H1 (cell line): ENCODE measurements at regions not wholly inside any gene's neighbourhood (a gene's known extent, or its start where the extent isn't known, plus 50 kb on each side); places are given as distances from the start of the nearest gene placed in this dataset.

Source experiments
- CTCF ChIA-PET: fragments of 300-600 bp; sonication (Branson Sonifier 250); formaldehyde crosslinking; loops from one replicate; lab custom pipeline; 2021; ENCODE audit not compliant: partially characterized antibody; lab: Charles Lee
- POLR2A ChIA-PET: fragments of 300-600 bp; sonication (Branson Sonifier 250); formaldehyde crosslinking; loops from one replicate; lab custom pipeline; 2021; ENCODE audit warnings: inconsistent platforms; ENCODE audit not compliant: partially characterized antibody; lab: Charles Lee
- DNase-seq, 2 experiments: peaks; one replicate each; pipeline versions ENCODE4 v3.0.0 to v3.0.0-alpha.2; 2010 to 2022; ENCODE audit warnings: low spot score in 2 of 2, low read depth in 1 of 2, mixed read lengths in 1 of 2
- FAIRE-seq: peaks from 2 replicates; lab custom pipeline; 2011; peaks lifted over from hg19 to GRCh38; lab: Jason Lieb, UNC
- H2AFZ ChIP-seq: 2 replicates; pipeline ENCODE4 v1.8.1; 2012; ENCODE audit warnings: low read length, inconsistent platforms
- H2AK5ac ChIP-seq: 2 replicates; pipeline ENCODE4 v1.6.1; 2013; ENCODE audit warnings: low read depth, low read length
- H2BK120ac ChIP-seq: replicated peaks from 2 replicates; pipeline ENCODE3; 2013; ENCODE audit warnings: low read depth, low read length, inconsistent platforms
- H2BK12ac ChIP-seq: 2 replicates; pipeline ENCODE4 v1.6.1; 2013; ENCODE audit warnings: low read depth, low read length
- H2BK15ac ChIP-seq: 2 replicates; pipeline ENCODE4 v1.6.1; 2013; ENCODE audit warnings: low read length
- H2BK20ac ChIP-seq: 2 replicates; pipeline ENCODE4 v1.6.1; 2013; ENCODE audit warnings: low read length
- H2BK5ac ChIP-seq: 2 replicates; pipeline ENCODE4 v1.6.1; 2013; ENCODE audit warnings: low read depth, low read length
- H3K14ac ChIP-seq: 2 replicates; pipeline ENCODE4 v1.6.1; 2013; ENCODE audit warnings: inconsistent platforms; ENCODE audit not compliant: insufficient read length
- H3K18ac ChIP-seq: 2 replicates; pipeline ENCODE4 v1.6.1; 2013; ENCODE audit warnings: low read length; ENCODE audit errors: extremely low read depth
- H3K23ac ChIP-seq: 2 replicates; pipeline ENCODE4 v1.6.1; 2013; ENCODE audit warnings: inconsistent platforms; ENCODE audit not compliant: insufficient read length
- H3K23me2 ChIP-seq: 2 replicates; pipeline ENCODE4 v1.6.1; 2013; ENCODE audit warnings: low read depth, low read length
- H3K27ac ChIP-seq: 2 replicates; pipeline ENCODE4 v1.6.1; 2011; ENCODE audit warnings: low read depth, low read length, inconsistent platforms
- H3K27me3 ChIP-seq, 4 experiments: replicated peaks in 1 of 4; 1 replicate in 1 of 4; 2 replicates in 3 of 4; pipeline versions ENCODE4 v1.6.1 to v1.8.1; 2011 to 2013; ENCODE audit warnings: low read length in 3 of 4, mild to moderate bottlenecking in 3 of 4, inconsistent platforms in 2 of 4, mixed read lengths in 2 of 4, moderate library complexity in 1 of 4; ENCODE audit not compliant: control insufficient read depth in 3 of 4, insufficient read depth in 3 of 4; ENCODE audit errors: extremely low read depth in 1 of 4
- H3K36me3 ChIP-seq, 4 experiments: 2 replicates each; pipeline versions ENCODE4 v1.6.1 to v1.8.1; 2011 to 2013; ENCODE audit warnings: mild to moderate bottlenecking in 4 of 4, low read length in 3 of 4, moderate library complexity in 2 of 4, control low read depth in 1 of 4, inconsistent platforms in 1 of 4; ENCODE audit not compliant: insufficient read depth in 4 of 4, control insufficient read depth in 2 of 4
- H3K4ac ChIP-seq: replicated peaks from 2 replicates; pipeline ENCODE3; 2013; ENCODE audit warnings: low read length, low read depth, mixed read lengths, inconsistent platforms; ENCODE audit not compliant: insufficient read length
- H3K4me1 ChIP-seq, 4 experiments: replicated peaks in 1 of 4; 1 replicate in 1 of 4; 2 replicates in 3 of 4; pipeline versions ENCODE4 v1.6.1 to v1.8.1; 2011 to 2013; ENCODE audit warnings: low read length in 3 of 4, inconsistent platforms in 2 of 4, mixed read lengths in 1 of 4; ENCODE audit not compliant: insufficient read depth in 4 of 4, control insufficient read depth in 3 of 4
- H3K4me2 ChIP-seq, 2 experiments: 2 replicates each; pipeline versions ENCODE4 v1.6.1 to v1.8.1; 2011 to 2013; ENCODE audit warnings: low read depth in 2 of 2, low read length in 2 of 2, control low read depth in 1 of 2, inconsistent platforms in 1 of 2, mild to moderate bottlenecking in 1 of 2; ENCODE audit not compliant: insufficient read depth in 1 of 2
- H3K4me3 ChIP-seq, 4 experiments: fragments of 200-600, 300-600 bp in 1 of 4; sonication (generic), shearing (Covaris generic), sonication (Bioruptor Twin) in 1 of 4; 2 replicates each; pipeline versions ENCODE4 v1.5.1 to v1.8.1; 2011 to 2016; ENCODE audit warnings: low read length in 4 of 4, low read depth in 3 of 4, control low read depth in 2 of 4, inconsistent platforms in 2 of 4, mild to moderate bottlenecking in 2 of 4, mixed read lengths in 1 of 4, moderate library complexity in 1 of 4; ENCODE audit not compliant: insufficient read depth in 2 of 4; ENCODE audit errors: extremely low read depth in 1 of 4
- H3K56ac ChIP-seq: replicated peaks from 2 replicates; pipeline ENCODE3; 2013; ENCODE audit warnings: low read depth, mild to moderate bottlenecking, mixed read lengths, low read length, inconsistent platforms; ENCODE audit not compliant: insufficient read length
- H3K79me1 ChIP-seq: 2 replicates; pipeline ENCODE4 v1.6.1; 2013; ENCODE audit warnings: low read depth, low read length, control low read depth
- H3K79me2 ChIP-seq, 2 experiments: 2 replicates each; pipeline versions ENCODE4 v1.6.1 to v1.8.1; 2012 to 2013; ENCODE audit warnings: low read length in 2 of 2, mild to moderate bottlenecking in 2 of 2, inconsistent platforms in 1 of 2; ENCODE audit not compliant: insufficient read depth in 2 of 2, control insufficient read depth in 1 of 2
- H3K9ac ChIP-seq, 4 experiments: replicated peaks in 1 of 4; 1 replicate in 1 of 4; 2 replicates in 3 of 4; pipeline versions ENCODE4 v1.6.1 to v1.8.1; 2011 to 2013; ENCODE audit warnings: low read depth in 3 of 4, low read length in 3 of 4, control low read depth in 2 of 4, mild to moderate bottlenecking in 2 of 4, moderate library complexity in 2 of 4, inconsistent platforms in 1 of 4; ENCODE audit errors: extremely low read depth in 1 of 4
- H3K9me3 ChIP-seq, 2 experiments: 2 replicates each; pipeline versions ENCODE4 v1.6.1 to v1.8.1; 2012 to 2013; ENCODE audit warnings: mild to moderate bottlenecking in 2 of 2, moderate library complexity in 2 of 2, control low read depth in 1 of 2, inconsistent platforms in 1 of 2, low read depth in 1 of 2, low read length in 1 of 2, mixed read lengths in 1 of 2; ENCODE audit not compliant: insufficient read depth in 2 of 2
- H4K20me1 ChIP-seq, 2 experiments: replicated peaks in 1 of 2; 2 replicates each; pipeline versions ENCODE3 to v1.8.1; 2011 to 2013; ENCODE audit warnings: inconsistent platforms in 2 of 2, low read length in 2 of 2, mild to moderate bottlenecking in 1 of 2; ENCODE audit not compliant: insufficient read depth in 2 of 2, control insufficient read depth in 1 of 2
- H4K5ac ChIP-seq: 2 replicates; pipeline ENCODE4 v1.6.1; 2013; ENCODE audit warnings: low read length, low read depth, mixed read lengths, inconsistent platforms; ENCODE audit not compliant: insufficient read length
- H4K8ac ChIP-seq: 2 replicates; pipeline ENCODE4 v1.8.0; 2013; ENCODE audit warnings: mild to moderate bottlenecking, moderate library complexity, low read length, inconsistent platforms; ENCODE audit not compliant: insufficient read depth; ENCODE audit errors: extremely low read depth
- H4K91ac ChIP-seq: replicated peaks from 2 replicates; pipeline ENCODE3; 2013; ENCODE audit warnings: low read length, mixed read lengths, inconsistent platforms; ENCODE audit not compliant: insufficient read length
- CBX8 ChIP-seq: fragments of 300-800, 300-1000 bp; sonication (generic); IDR thresholded peaks from 2 replicates; pipeline ENCODE4 v1.7.1; 2016; ENCODE audit warnings: low read depth, low read length, borderline replicate concordance
- CREB1 ChIP-seq: IDR thresholded peaks from 2 replicates; pipeline ENCODE4 v1.6.1; 2012; ENCODE audit warnings: inconsistent platforms
- CTBP2 ChIP-seq: IDR thresholded peaks from 2 replicates; pipeline ENCODE4 v1.7.0; 2011; ENCODE audit warnings: borderline replicate concordance, mild to moderate bottlenecking, moderate library complexity, mixed read lengths, low read length; ENCODE audit not compliant: insufficient read depth, insufficient read length
- CTCF ChIP-seq, 3 experiments: IDR thresholded peaks; 1 replicate in 2 of 3; 2 replicates in 1 of 3; pipeline versions ENCODE4 v1.5.1 to v1.6.1; 2011; ENCODE audit warnings: low read length in 3 of 3, mild to moderate bottlenecking in 3 of 3, inconsistent platforms in 2 of 3, low read depth in 1 of 3, moderate library complexity in 1 of 3; ENCODE audit not compliant: insufficient read depth in 1 of 3; ENCODE audit errors: control extremely low read depth in 1 of 3
- EZH2 ChIP-seq: fragments of 200-600 bp; sonication (generic); IDR thresholded peaks from 2 replicates; pipeline ENCODE4 v1.7.1; 2012; ENCODE audit warnings: low read depth, mild to moderate bottlenecking, moderate library complexity, low read length, inconsistent platforms; ENCODE audit not compliant: severe bottlenecking
- GABPA ChIP-seq: IDR thresholded peaks from 2 replicates; pipeline ENCODE4 v1.6.1; 2011; ENCODE audit warnings: mild to moderate bottlenecking, low read length, moderate library complexity, borderline replicate concordance; ENCODE audit not compliant: insufficient read depth
- MAFK ChIP-seq: IDR thresholded peaks from 2 replicates; pipeline ENCODE4 v1.6.1; 2012; ENCODE audit warnings: low read depth, mild to moderate bottlenecking, improper control_type of control experiment, low read length
- MAX ChIP-seq: IDR thresholded peaks from 2 replicates; pipeline ENCODE4 v1.6.1; 2012; ENCODE audit warnings: inconsistent platforms
- POLR2A ChIP-seq, 2 experiments: IDR thresholded peaks; 1 replicate in 1 of 2; 2 replicates in 1 of 2; pipeline ENCODE4 v1.6.1; 2011; ENCODE audit warnings: low read depth in 2 of 2, low read length in 2 of 2, mild to moderate bottlenecking in 2 of 2; ENCODE audit errors: control extremely low read depth in 1 of 2
- RBBP5 ChIP-seq: IDR thresholded peaks from 2 replicates; pipeline ENCODE4 v1.7.1; 2012; ENCODE audit warnings: low read depth, mild to moderate bottlenecking, inconsistent platforms, low read length, moderate library complexity, borderline replicate concordance
- SAP30 ChIP-seq: fragments of 300-600 bp; sonication (generic); IDR thresholded peaks from 2 replicates; pipeline ENCODE4 v1.7.1; 2012; ENCODE audit warnings: low read length, moderate library complexity, mild to moderate bottlenecking, inconsistent platforms; ENCODE audit not compliant: insufficient read depth, insufficient replicate concordance
- ZNF274 ChIP-seq: IDR thresholded peaks from 2 replicates; pipeline ENCODE4 v1.7.0; 2012; ENCODE audit warnings: low read length, borderline replicate concordance; ENCODE audit errors: extremely low read depth
- WGBS, 2 experiments: shearing (Covaris generic) in 1 of 2; methylation state at CpG; one replicate each; pipeline versions ENCODE4 v1.1.6 to v1.1.7; 2013 to 2015; ENCODE audit warnings: low lambda C conversion rate in 2 of 2, mixed read lengths in 2 of 2, inconsistent platforms in 1 of 2, low coverage in 1 of 2, missing lambda C conversion rate in 1 of 2; ENCODE audit not compliant: insufficient replicate concordance in 2 of 2, insufficient coverage in 1 of 2, insufficient read length in 1 of 2; ENCODE audit errors: extremely low coverage in 1 of 2, missing lambda C conversion rate in 1 of 2; 5-methylcytosine and 5-hydroxymethylcytosine counted together

GRCh38 chr13:72109863-72110262, 242.9 kb upstream of the DACH1 start:
- FAIRE-seq = no peak
- TF ChIP-seq CREB1 = no peak
- no peak for TF ChIP-seq MAX
- no peak for TF ChIP-seq GABPA
- no peak for TF ChIP-seq CTBP2
- no peak for TF ChIP-seq POLR2A (IDR thresholded peaks at IDR 0.05; ENCODE audit: control extremely low read depth in 1 of 2, low read depth in 2 of 2, low read length in 2 of 2)
- no peak for TF ChIP-seq CTCF (IDR thresholded peaks at IDR 0.05; ENCODE audit: control extremely low read depth in 1 of 3, insufficient read depth in 1 of 3, low read depth in 1 of 3, low read length in 3 of 3)
- no peak for TF ChIP-seq SAP30
- TF ChIP-seq EZH2 = no peak
- no peak for TF ChIP-seq CBX8
- no peak for TF ChIP-seq ZNF274
- TF ChIP-seq RBBP5 = no peak
- TF ChIP-seq MAFK = no peak

More at GRCh38 chr13:72109863-72110262, 242.9 kb upstream of the DACH1 start:
- CTCF ChIA-PET = no interaction called here
- Histone ChIP-seq H3K4me2 (no peak overlapping the region), H2BK15ac (no peak overlapping the region), H3K4ac (no peak overlapping the region), H2BK20ac (no peak overlapping the region), H2BK120ac (no peak overlapping the region), H4K20me1 (no peaks in the 10 kb centered on the region), H3K4me3 (no peak overlapping the region), H4K91ac (no peak overlapping the region), H3K23me2 (no peaks in the 10 kb centered on the region; the same call in 1 of the 2 replicates), H3K4me1 (no peaks in the 10 kb centered on the region), H4K8ac (no peak overlapping the region), H3K9me3 (no peaks in the 10 kb centered on the region), H2BK5ac (no peak overlapping the region), H3K14ac (no peak overlapping the region), H3K18ac (no peak overlapping the region), H2AFZ (no peak overlapping the region), H2AK5ac (no peak overlapping the region), H3K56ac (no peak overlapping the region), H3K79me2 (no peaks in the 10 kb centered on the region), H2BK12ac (no peak overlapping the region), H3K27ac (no peak overlapping the region), H3K27me3 (no peaks in the 10 kb centered on the region), H3K23ac (no peak overlapping the region), H3K9ac (no peak overlapping the region), H3K79me1 (no peaks in the 10 kb centered on the region), H4K5ac (no peak overlapping the region), H3K36me3 (no peaks in the 10 kb centered on the region)
- no peak for DNase-seq
- 100% methylated on average over 4 of the region's 4 CpGs; no CpG with 5 or more reads in 1 of the 2 experiments for WGBS, 2 experiments
- POLR2A ChIA-PET = no interaction called here
